Stimulated activated memory B cell treated with anti-CD40 and anti-IgM and Interleukin-4, amounts not matched to agents 10 μg/mL and 1 μg/mL and 100 μg/mL, for 72 hours (primary cell): ENCODE measurements at regions not wholly inside any gene's neighbourhood (a gene's known extent, or its start where the extent isn't known, plus 50 kb on each side); places are given as distances from the start of the nearest gene placed in this dataset.

ENCODE experiments used
- ATAC-seq: fragments of 150-1000 bp; cut with Tn5 transposase; 2 replicates; pipeline ENCODE4 v1.10.0; 2021
- H3K27ac Mint-ChIP-seq: one replicate; pipeline ENCODE4 v1.8.0; 2022; ENCODE audit warnings: mild to moderate bottlenecking, mixed read lengths
- H3K27me3 Mint-ChIP-seq: one replicate; pipeline ENCODE4 v1.8.0; 2022; ENCODE audit warnings: mixed read lengths
- H3K36me3 Mint-ChIP-seq: one replicate; pipeline ENCODE4 v1.8.0; 2022; ENCODE audit warnings: mixed read lengths
- H3K4me1 Mint-ChIP-seq: one replicate; pipeline ENCODE4 v1.8.0; 2022; ENCODE audit warnings: mixed read lengths
- H3K4me3 Mint-ChIP-seq: one replicate; pipeline ENCODE4 v1.8.0; 2022; ENCODE audit warnings: mild to moderate bottlenecking, moderate library complexity, mixed read lengths
- H3K9me3 Mint-ChIP-seq: one replicate; pipeline ENCODE4 v1.8.0; 2022; ENCODE audit warnings: mixed read lengths

- H3K4me1 Mint-ChIP-seq: peaks cover 21% of the 10 kb centered on the region
- peaks cover 8% of the 10 kb centered on the region for H3K27me3 Mint-ChIP-seq
- no peak for ATAC-seq
- H3K4me3 Mint-ChIP-seq: no peak overlapping the region
- H3K9me3 Mint-ChIP-seq: no peaks in the 10 kb centered on the region
- H3K36me3 Mint-ChIP-seq: no peaks in the 10 kb centered on the region
- no peak overlapping the region for H3K27ac Mint-ChIP-seq
Observed at GRCh38 chr17:27384726-27385125, 71.5 kb upstream of the KSR1 start.

- no peaks in the 10 kb centered on the region for H3K36me3 Mint-ChIP-seq
- peaks cover 15% of the 10 kb centered on the region for H3K4me1 Mint-ChIP-seq
- H3K27ac Mint-ChIP-seq: no peak overlapping the region
- ATAC-seq: no peak
- H3K9me3 Mint-ChIP-seq: no peaks in the 10 kb centered on the region
- H3K4me3 Mint-ChIP-seq: no peak overlapping the region
- no peaks in the 10 kb centered on the region for H3K27me3 Mint-ChIP-seq
Observed at GRCh38 chr17:27385626-27386025, 70.6 kb upstream of the KSR1 start.

GRCh38 chr17:27386206-27387075 lies 69.8 kb upstream of the KSR1 start:
- no peaks in the 10 kb centered on the region for H3K9me3 Mint-ChIP-seq
- H3K4me3 Mint-ChIP-seq: no peak overlapping the region
- ATAC-seq: no peak
- no peaks in the 10 kb centered on the region for H3K27me3 Mint-ChIP-seq
- peaks cover 6% of the 10 kb centered on the region for H3K4me1 Mint-ChIP-seq
- H3K36me3 Mint-ChIP-seq: no peaks in the 10 kb centered on the region
- no peak overlapping the region for H3K27ac Mint-ChIP-seq

- ATAC-seq: no peak
- Mint-ChIP-seq H3K4me3 (no peak overlapping the region), H3K27me3 (peaks cover 8% of the 10 kb centered on the region)
Observed at GRCh38 chr17:27389542-27390140, 66.6 kb upstream of the KSR1 start.

GRCh38 chr17:27390540-27390939 lies 65.7 kb upstream of the KSR1 start:
- H3K36me3 Mint-ChIP-seq: no peaks in the 10 kb centered on the region
- no peak for ATAC-seq
- H3K4me3 Mint-ChIP-seq: no peak overlapping the region
- no peaks in the 10 kb centered on the region for H3K9me3 Mint-ChIP-seq
- peaks cover 16% of the 10 kb centered on the region for H3K27me3 Mint-ChIP-seq
- peaks cover 6% of the 10 kb centered on the region for H3K4me1 Mint-ChIP-seq
- no peak overlapping the region for H3K27ac Mint-ChIP-seq

More at GRCh38 chr17:27389542-27390140, 66.6 kb upstream of the KSR1 start:
- Mint-ChIP-seq H3K36me3 (no peaks in the 10 kb centered on the region), H3K9me3 (no peaks in the 10 kb centered on the region), H3K27ac (no peak overlapping the region), H3K4me1 (peaks cover 6% of the 10 kb centered on the region)

- Mint-ChIP-seq H3K27me3 (peaks cover 16% of the 10 kb centered on the region), H3K4me1 (peaks cover 6% of the 10 kb centered on the region), H3K27ac (no peak overlapping the region), H3K9me3 (no peaks in the 10 kb centered on the region), H3K36me3 (no peaks in the 10 kb centered on the region), H3K4me3 (no peak overlapping the region)
- no peak for ATAC-seq
Observed at GRCh38 chr17:27391427-27391826, 64.8 kb upstream of the KSR1 start.

GRCh38 chr17:27396045-27396444 lies 60.2 kb upstream of the KSR1 start:
- Mint-ChIP-seq H3K4me3 (no peak overlapping the region), H3K27me3 (peaks cover 17% of the 10 kb centered on the region)

GRCh38 chr17:27396941-27397340 lies 59.3 kb upstream of the KSR1 start:
- no peak for ATAC-seq
- no peaks in the 10 kb centered on the region for H3K36me3 Mint-ChIP-seq
- H3K27me3 Mint-ChIP-seq: peaks cover 26% of the 10 kb centered on the region
- H3K4me3 Mint-ChIP-seq: no peak overlapping the region
- peaks cover 7% of the 10 kb centered on the region for H3K4me1 Mint-ChIP-seq
- H3K27ac Mint-ChIP-seq: no peak overlapping the region
- H3K9me3 Mint-ChIP-seq: no peaks in the 10 kb centered on the region

More at GRCh38 chr17:27396045-27396444, 60.2 kb upstream of the KSR1 start:
- no peaks in the 10 kb centered on the region for H3K36me3 Mint-ChIP-seq
- H3K9me3 Mint-ChIP-seq: no peaks in the 10 kb centered on the region
- no peak for ATAC-seq
- no peak overlapping the region for H3K27ac Mint-ChIP-seq
- H3K4me1 Mint-ChIP-seq: no peaks in the 10 kb centered on the region

- peaks cover 7% of the 10 kb centered on the region for H3K4me1 Mint-ChIP-seq
- H3K27ac Mint-ChIP-seq: no peak overlapping the region
- no peak for ATAC-seq
- no peaks in the 10 kb centered on the region for H3K36me3 Mint-ChIP-seq
- H3K9me3 Mint-ChIP-seq: no peaks in the 10 kb centered on the region
- H3K27me3 Mint-ChIP-seq: peaks cover 29% of the 10 kb centered on the region
- no peak overlapping the region for H3K4me3 Mint-ChIP-seq
Observed at GRCh38 chr17:27398691-27399090, 57.6 kb upstream of the KSR1 start.

GRCh38 chr17:27400991-27401390 lies 55.3 kb upstream of the KSR1 start:
- no peak for ATAC-seq
- Mint-ChIP-seq H3K4me3 (no peak overlapping the region), H3K27ac (no peak overlapping the region), H3K36me3 (no peaks in the 10 kb centered on the region), H3K27me3 (peaks cover 13% of the 10 kb centered on the region), H3K4me1 (peaks cover 7% of the 10 kb centered on the region), H3K9me3 (no peaks in the 10 kb centered on the region)

GRCh38 chr17:27402943-27403342 lies 53.3 kb upstream of the KSR1 start:
- Mint-ChIP-seq H3K27ac (no peak overlapping the region), H3K9me3 (no peaks in the 10 kb centered on the region), H3K27me3 (peaks cover 13% of the 10 kb centered on the region), H3K4me1 (peaks cover 7% of the 10 kb centered on the region), H3K4me3 (no peak overlapping the region), H3K36me3 (no peaks in the 10 kb centered on the region)
- no peak for ATAC-seq

- no peak overlapping the region for H3K27ac Mint-ChIP-seq
- H3K4me1 Mint-ChIP-seq: peaks cover 7% of the 10 kb centered on the region
- no peaks in the 10 kb centered on the region for H3K9me3 Mint-ChIP-seq
- no peak for ATAC-seq
- no peak overlapping the region for H3K4me3 Mint-ChIP-seq
- no peaks in the 10 kb centered on the region for H3K36me3 Mint-ChIP-seq
- H3K27me3 Mint-ChIP-seq: peaks cover 15% of the 10 kb centered on the region
Observed at GRCh38 chr17:27403480-27404005, 52.7 kb upstream of the KSR1 start.

GRCh38 chr17:27404676-27405075 lies 51.6 kb upstream of the KSR1 start:
- no peak overlapping the region for H3K27ac Mint-ChIP-seq
- peaks cover 7% of the 10 kb centered on the region for H3K4me1 Mint-ChIP-seq
- H3K36me3 Mint-ChIP-seq: no peaks in the 10 kb centered on the region
- no peak for ATAC-seq
- H3K27me3 Mint-ChIP-seq: peaks cover 18% of the 10 kb centered on the region
- H3K4me3 Mint-ChIP-seq: no peak overlapping the region
- no peaks in the 10 kb centered on the region for H3K9me3 Mint-ChIP-seq
